Neural crest cell (in vitro differentiated cells): ENCODE measurements at regions not wholly inside any gene's neighbourhood (a gene's known extent, or its start where the extent isn't known, plus 50 kb on each side); places are given as distances from the start of the nearest gene placed in this dataset.
"Not testable (repeated sequence)": the region's sequence is repeated elsewhere in the genome, so short reads cannot be mapped to it uniquely, and the experiment has no call there.

Experiments used
- DNase-seq: peaks from one replicate; pipeline ENCODE4 v3.0.0; 2021; ENCODE audit warnings: low read depth, mixed read lengths, low spot score
- H3K27ac Mint-ChIP-seq: one replicate; pipeline ENCODE4 v1.8.0; 2021; ENCODE audit warnings: mild to moderate bottlenecking, mixed read lengths; ENCODE audit not compliant: unreplicated experiment
- H3K27me3 Mint-ChIP-seq: 2 replicates; pipeline ENCODE4 v1.8.0; 2021; ENCODE audit warnings: low read depth, mild to moderate bottlenecking, mixed read lengths
- H3K36me3 Mint-ChIP-seq: 2 replicates; pipeline ENCODE4 v1.8.0; 2021; ENCODE audit warnings: low read depth, mild to moderate bottlenecking, mixed read lengths
- H3K4me1 Mint-ChIP-seq: 2 replicates; pipeline ENCODE4 v1.8.0; 2021; ENCODE audit warnings: mixed read lengths
- H3K4me3 Mint-ChIP-seq: one replicate; pipeline ENCODE4 v1.8.0; 2021; ENCODE audit warnings: mild to moderate bottlenecking, mixed read lengths
- H3K9me3 Mint-ChIP-seq: 2 replicates; pipeline ENCODE4 v1.8.0; 2021; ENCODE audit warnings: mixed read lengths
- CTCF ChIP-seq: fragments of 200-600 bp; sonication (generic); conservative IDR thresholded peaks from 2 replicates; pipeline ENCODE4 v1.5.0; 2021; ENCODE audit warnings: antibody characterized with exemption, mild to moderate bottlenecking

GRCh38 chr7:112581529-112581928 is 100.7 kb downstream of the LSMEM1 start:
- Mint-ChIP-seq H3K9me3 (peaks cover 2% of the 10 kb centered on the region), H3K27ac (no peak overlapping the region), H3K36me3 (no peaks in the 10 kb centered on the region), H3K4me3 (no peak overlapping the region), H3K4me1 (no peaks in the 10 kb centered on the region), H3K27me3 (no peaks in the 10 kb centered on the region)
- DNase-seq = no peak
- no peak for TF ChIP-seq CTCF

- Mint-ChIP-seq H3K4me3 (no peak overlapping the region), H3K27ac (no peak overlapping the region), H3K9me3 (peaks cover 5% of the 10 kb centered on the region), H3K36me3 (no peaks in the 10 kb centered on the region), H3K4me1 (no peaks in the 10 kb centered on the region), H3K27me3 (no peaks in the 10 kb centered on the region)
- TF ChIP-seq CTCF = no peak
- DNase-seq = no peak
These were observed 103.5 kb downstream of the LSMEM1 start for GRCh38 chr7:112584290-112584689.

- Mint-ChIP-seq H3K36me3 (no peaks in the 10 kb centered on the region), H3K4me3 (no peak overlapping the region), H3K27me3 (peaks cover 2% of the 10 kb centered on the region), H3K4me1 (no peaks in the 10 kb centered on the region), H3K9me3 (peaks cover 5% of the 10 kb centered on the region), H3K27ac (no peak overlapping the region)
- no peak for TF ChIP-seq CTCF
- no peak for DNase-seq
These were observed 106.7 kb downstream of the LSMEM1 start for GRCh38 chr7:112587504-112587903.

GRCh38 chr7:112592565-112593263 is 111.9 kb downstream of the LSMEM1 start:
- H3K27ac Mint-ChIP-seq, H3K9me3 Mint-ChIP-seq: not testable (repeated sequence)
- peaks cover 11% of the 10 kb centered on the region for H3K4me1 Mint-ChIP-seq

GRCh38 chr7:112594397-112594796 is 113.6 kb downstream of the LSMEM1 start:
- H3K27ac Mint-ChIP-seq = peak overlapping the region; percentile 78

More at GRCh38 chr7:112592565-112593263, 111.9 kb downstream of the LSMEM1 start:
- not testable (repeated sequence) for H3K4me3 Mint-ChIP-seq, H3K27me3 Mint-ChIP-seq, H3K36me3 Mint-ChIP-seq, DNase-seq

More at GRCh38 chr7:112594397-112594796, 113.6 kb downstream of the LSMEM1 start:
- Mint-ChIP-seq H3K4me1 (peaks cover 11% of the 10 kb centered on the region), H3K27me3 (peaks cover 2% of the 10 kb centered on the region), H3K9me3 (peaks cover 1% of the 10 kb centered on the region), H3K36me3 (no peaks in the 10 kb centered on the region), H3K4me3 (no peak overlapping the region)
- no peak for TF ChIP-seq CTCF
- DNase-seq = no peak
